RWPE2 (cell line): ENCODE measurements at regions not wholly inside any gene's neighbourhood (a gene's known extent, or its start where the extent isn't known, plus 50 kb on each side); places are given as distances from the start of the nearest gene placed in this dataset.

Experiments
- ATAC-seq: fragments of 200-7000 bp; cut with Tn5 transposase; 3 replicates; pipeline ENCODE4 v1.9.1; 2021; ENCODE audit warnings: low read depth
- DNase-seq: peaks from one replicate; pipeline ENCODE4 v3.0.0-alpha.2; 2020; ENCODE audit warnings: low spot score
- H3K27ac ChIP-seq: fragments of 450-650 bp; 2 replicates; pipeline ENCODE4 v1.5.1; 2017; ENCODE audit warnings: mild to moderate bottlenecking; ENCODE audit not compliant: poor library complexity, severe bottlenecking
- H3K27me3 ChIP-seq: fragments of 250-450 bp; sonication (Bioruptor Pico); 2 replicates; pipeline ENCODE4 v1.5.1; 2021; ENCODE audit warnings: mild to moderate bottlenecking, moderate library complexity; ENCODE audit not compliant: insufficient read depth, poor library complexity, severe bottlenecking
- H3K36me3 ChIP-seq: fragments of 250-450 bp; sonication (Bioruptor Pico); 2 replicates; pipeline ENCODE4 v1.5.1; 2020; ENCODE audit warnings: low read depth, mild to moderate bottlenecking, moderate library complexity
- H3K4me1 ChIP-seq: fragments of 250-450 bp; sonication (Bioruptor Pico); 2 replicates; pipeline ENCODE4 v1.5.1; 2021; ENCODE audit warnings: mild to moderate bottlenecking, moderate library complexity; ENCODE audit not compliant: insufficient read depth, poor library complexity, severe bottlenecking
- H3K4me3 ChIP-seq: fragments of 250-450 bp; sonication (Bioruptor Pico); 2 replicates; pipeline ENCODE4 v1.5.1; 2021; ENCODE audit warnings: mild to moderate bottlenecking, moderate library complexity; ENCODE audit not compliant: severe bottlenecking
- H3K9me3 ChIP-seq: fragments of 250-450 bp; sonication (Bioruptor Pico); 2 replicates; pipeline ENCODE4 v1.5.1; 2021; ENCODE audit warnings: mild to moderate bottlenecking, moderate library complexity; ENCODE audit not compliant: severe bottlenecking
- TF ChIP-seq, protein P1 (sequence below): fragments of 450-650 bp; IDR thresholded peaks from one replicate; pipeline ENCODE4 v1.5.1; 2017; ENCODE audit warnings: mild to moderate bottlenecking, moderate library complexity; ENCODE audit not compliant: poor library complexity, severe bottlenecking

DNA sequence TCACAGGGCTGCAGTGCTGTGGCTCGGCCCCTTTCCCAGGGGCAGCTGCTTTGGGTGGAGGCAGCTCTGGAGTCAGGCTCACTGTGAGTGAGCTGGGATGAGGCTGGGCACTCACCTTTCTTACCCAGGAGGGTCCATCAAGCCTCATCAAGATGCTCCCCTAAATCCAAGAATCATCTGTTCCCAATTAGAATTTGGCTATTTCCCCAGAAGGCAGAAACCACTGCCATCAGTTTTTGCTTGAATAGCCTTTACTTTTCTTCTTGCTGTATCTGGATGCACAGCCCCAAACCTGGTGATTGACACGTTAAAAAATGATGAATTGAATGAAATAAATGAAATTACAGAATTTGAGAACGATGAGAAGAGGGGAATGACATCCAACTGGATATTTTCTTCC, 74.3 kb upstream of the LYZL1 start:
- H3K27me3 ChIP-seq, result peaks cover 11% of the 10 kb centered on the region
- TF ChIP-seq, protein P1, sequence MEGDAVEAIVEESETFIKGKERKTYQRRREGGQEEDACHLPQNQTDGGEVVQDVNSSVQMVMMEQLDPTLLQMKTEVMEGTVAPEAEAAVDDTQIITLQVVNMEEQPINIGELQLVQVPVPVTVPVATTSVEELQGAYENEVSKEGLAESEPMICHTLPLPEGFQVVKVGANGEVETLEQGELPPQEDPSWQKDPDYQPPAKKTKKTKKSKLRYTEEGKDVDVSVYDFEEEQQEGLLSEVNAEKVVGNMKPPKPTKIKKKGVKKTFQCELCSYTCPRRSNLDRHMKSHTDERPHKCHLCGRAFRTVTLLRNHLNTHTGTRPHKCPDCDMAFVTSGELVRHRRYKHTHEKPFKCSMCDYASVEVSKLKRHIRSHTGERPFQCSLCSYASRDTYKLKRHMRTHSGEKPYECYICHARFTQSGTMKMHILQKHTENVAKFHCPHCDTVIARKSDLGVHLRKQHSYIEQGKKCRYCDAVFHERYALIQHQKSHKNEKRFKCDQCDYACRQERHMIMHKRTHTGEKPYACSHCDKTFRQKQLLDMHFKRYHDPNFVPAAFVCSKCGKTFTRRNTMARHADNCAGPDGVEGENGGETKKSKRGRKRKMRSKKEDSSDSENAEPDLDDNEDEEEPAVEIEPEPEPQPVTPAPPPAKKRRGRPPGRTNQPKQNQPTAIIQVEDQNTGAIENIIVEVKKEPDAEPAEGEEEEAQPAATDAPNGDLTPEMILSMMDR, result no peak
- H3K36me3 ChIP-seq, result no peaks in the 10 kb centered on the region
- H3K4me1 ChIP-seq, result no peaks in the 10 kb centered on the region
- no peaks in the 10 kb centered on the region for H3K9me3 ChIP-seq
- H3K27ac ChIP-seq, result no peak overlapping the region
- ATAC-seq, result no peak
- no peak for DNase-seq
- no peak overlapping the region for H3K4me3 ChIP-seq

DNA sequence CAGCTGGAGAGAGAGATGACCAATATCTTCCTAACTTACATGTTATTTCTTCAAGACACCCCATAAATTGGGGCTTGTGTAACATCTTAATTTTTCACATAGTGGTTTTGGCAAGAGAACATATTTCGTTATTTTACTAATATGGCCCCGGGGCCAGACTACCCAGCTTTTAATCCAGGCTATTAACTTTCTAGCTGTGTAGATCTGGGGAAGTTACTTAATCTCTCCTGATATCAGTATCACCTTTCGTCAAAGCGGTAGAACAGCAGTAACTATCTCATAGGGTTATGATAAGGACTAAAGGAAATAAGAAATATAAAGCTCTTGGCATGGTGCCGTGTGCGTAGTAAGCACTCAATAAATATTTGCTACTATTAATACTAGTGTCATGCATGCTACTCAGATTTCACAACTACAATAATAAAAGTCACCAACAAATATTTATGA, 71.6 kb upstream of the LYZL1 start:
- DNase-seq (no peak), ATAC-seq (no peak)
- Histone ChIP-seq H3K4me1 (no peaks in the 10 kb centered on the region), H3K27me3 (peaks cover 17% of the 10 kb centered on the region), H3K9me3 (no peaks in the 10 kb centered on the region), H3K36me3 (no peaks in the 10 kb centered on the region), H3K4me3 (no peak overlapping the region), H3K27ac (no peak overlapping the region)
- TF ChIP-seq, protein P1, result no peak

DNA sequence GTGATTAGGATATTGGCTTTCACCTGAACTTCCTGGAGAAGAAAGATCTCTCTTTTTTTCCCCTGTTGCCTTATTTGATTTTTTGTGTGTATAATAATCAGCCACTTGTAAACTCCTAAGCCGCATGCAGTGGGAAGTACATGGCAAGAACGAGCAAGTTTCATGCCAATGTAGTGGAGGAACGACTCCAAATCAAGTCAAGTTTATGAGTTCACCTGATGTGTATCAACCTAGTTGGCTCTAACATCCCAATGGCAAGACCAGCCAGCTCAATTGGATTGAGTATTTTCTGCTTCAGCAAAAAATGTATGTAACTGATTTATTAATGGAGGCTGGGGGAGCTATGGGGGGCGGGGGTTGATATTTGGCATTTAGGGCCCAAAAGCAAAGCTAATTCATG, 65.5 kb upstream of the LYZL1 start:
- no peaks in the 10 kb centered on the region for H3K36me3 ChIP-seq
- no peaks in the 10 kb centered on the region for H3K4me1 ChIP-seq
- ATAC-seq, result no peak
- TF ChIP-seq, protein P1, result no peak
- H3K27ac ChIP-seq, result no peak overlapping the region
- H3K9me3 ChIP-seq, result no peaks in the 10 kb centered on the region
- peaks cover 46% of the 10 kb centered on the region for H3K27me3 ChIP-seq
- no peak overlapping the region for H3K4me3 ChIP-seq
- no peak for DNase-seq

DNA sequence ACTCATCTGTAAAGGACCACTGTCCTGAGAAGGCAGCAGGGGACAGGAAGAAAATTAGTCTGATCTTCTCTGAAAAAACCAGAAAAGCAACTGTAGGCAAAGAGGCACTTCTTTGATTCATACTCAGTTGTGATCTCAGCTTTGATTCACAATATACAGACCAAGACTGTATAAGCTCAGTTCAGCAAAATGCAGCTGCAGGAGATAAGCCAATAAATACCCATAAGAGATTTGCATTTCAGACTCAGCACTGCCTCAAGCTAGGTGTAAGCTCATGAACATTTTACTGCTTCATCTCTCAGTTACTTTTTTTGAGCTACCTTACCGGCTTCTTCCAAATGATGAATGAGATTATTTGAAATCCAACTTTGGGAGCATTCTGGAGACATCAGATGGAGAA, 64.2 kb upstream of the LYZL1 start:
- Histone ChIP-seq H3K4me1 (no peaks in the 10 kb centered on the region), H3K27ac (no peak overlapping the region), H3K9me3 (no peaks in the 10 kb centered on the region), H3K4me3 (no peak overlapping the region), H3K36me3 (no peaks in the 10 kb centered on the region), H3K27me3 (peaks cover 40% of the 10 kb centered on the region)
- DNase-seq (no peak), ATAC-seq (no peak)
- TF ChIP-seq, protein P1, result no peak

DNA sequence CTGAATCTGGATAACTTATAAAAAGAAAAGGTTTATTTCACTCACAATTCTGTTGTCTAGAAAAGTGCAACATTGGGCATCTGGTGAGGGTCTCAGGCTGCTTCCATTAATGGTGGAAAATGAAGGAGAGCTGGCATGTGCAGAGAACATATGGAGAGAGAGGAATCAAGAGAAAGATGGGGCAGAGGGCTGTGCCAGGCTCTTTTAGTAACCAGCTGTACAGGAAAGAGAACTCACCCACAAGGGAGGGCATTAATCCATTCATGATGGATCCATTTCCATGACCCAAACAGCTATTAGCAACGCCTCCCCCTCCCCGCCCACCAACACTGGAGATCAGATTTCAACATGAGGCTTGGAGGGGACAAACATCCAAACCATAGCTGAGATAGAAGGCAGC, 61.7 kb upstream of the LYZL1 start:
- H3K27ac ChIP-seq, result no peak overlapping the region
- no peak for DNase-seq
- H3K36me3 ChIP-seq, result no peaks in the 10 kb centered on the region
- no peaks in the 10 kb centered on the region for H3K9me3 ChIP-seq
- H3K4me3 ChIP-seq, result no peak overlapping the region
- H3K4me1 ChIP-seq, result no peaks in the 10 kb centered on the region
- TF ChIP-seq, protein P1, result no peak
- ATAC-seq, result no peak
- peaks cover 34% of the 10 kb centered on the region for H3K27me3 ChIP-seq
